SHP77 (cell line): ENCODE measurements at regions not wholly inside any gene's neighbourhood (a gene's known extent, or its start where the extent isn't known, plus 50 kb on each side); places are given as distances from the start of the nearest gene placed in this dataset.

Experiments
- DNase-seq, 2 experiments: peaks; one replicate each; lab custom pipeline; 2025; lab: John Stamatoyannopoulos, UW

DNA sequence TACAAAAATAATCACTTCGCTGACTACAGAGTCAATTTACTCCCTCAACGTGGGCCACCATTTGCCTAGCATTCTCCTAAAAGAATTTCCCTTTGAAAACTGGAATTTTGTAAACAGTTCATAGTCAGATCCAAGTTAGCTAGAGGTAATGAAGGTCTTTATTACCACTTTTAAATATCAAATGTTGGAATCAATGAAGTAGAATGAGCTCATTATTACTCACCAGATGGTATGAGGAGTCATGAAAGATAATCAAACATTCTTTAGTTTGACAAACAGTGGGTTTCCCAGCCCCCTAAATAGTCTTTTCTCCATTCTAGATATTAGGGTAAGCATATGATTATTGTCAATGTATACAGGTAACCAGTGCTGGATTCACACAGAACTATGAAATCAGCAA is 455.7 kb upstream of the THBS1 start:
- no peak for DNase-seq

DNA sequence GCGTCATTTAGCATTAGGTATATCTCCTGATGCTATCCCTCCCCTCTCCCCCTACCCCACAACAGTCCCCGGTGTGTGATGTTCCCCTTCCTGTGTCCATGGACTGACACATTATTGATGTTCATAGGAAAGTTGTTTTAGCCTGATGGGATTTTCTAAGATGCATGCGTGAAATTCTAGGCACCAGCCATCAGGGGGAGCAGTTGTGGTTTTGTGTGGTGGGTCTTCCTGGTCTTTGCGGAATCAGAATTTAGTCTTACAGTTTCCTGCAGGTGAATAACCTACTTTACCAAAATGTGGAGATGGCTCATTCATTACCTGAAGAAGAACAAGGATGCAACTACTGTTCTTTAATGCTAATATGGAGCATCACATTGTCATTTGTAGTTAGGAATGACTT is 455.0 kb upstream of the THBS1 start:
- peak; percentile 35 to 39 for DNase-seq

DNA sequence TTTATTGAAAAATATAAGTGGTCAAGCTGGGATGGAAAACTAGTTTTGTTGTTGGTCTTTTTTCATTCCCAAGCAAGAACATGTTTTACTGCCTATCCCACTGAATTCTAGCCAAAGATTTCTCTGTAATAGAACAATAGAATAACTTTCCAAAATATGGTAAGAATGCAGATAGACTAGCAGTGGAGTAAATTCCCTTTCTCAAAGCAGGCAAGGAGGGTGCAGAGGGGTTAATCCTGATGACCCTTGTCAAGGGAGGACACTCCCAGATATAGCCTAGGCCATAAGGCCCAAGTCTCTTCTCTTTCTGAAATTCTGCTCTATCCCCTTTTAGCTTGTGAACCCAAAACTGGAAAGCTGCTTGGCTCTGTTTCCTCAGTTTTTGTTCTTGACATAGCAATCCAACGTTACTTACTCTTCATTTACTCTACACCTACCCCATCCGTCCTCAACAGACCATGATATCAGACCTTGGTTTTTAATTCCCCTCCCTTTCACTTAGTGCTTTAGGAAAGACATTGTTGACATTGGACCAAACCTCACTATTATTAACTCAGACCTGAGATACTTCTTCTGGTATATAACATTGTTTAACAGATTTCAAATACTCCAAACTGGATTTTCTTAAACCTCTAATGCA is 453.6 kb upstream of the THBS1 start:
- DNase-seq = no peak

DNA sequence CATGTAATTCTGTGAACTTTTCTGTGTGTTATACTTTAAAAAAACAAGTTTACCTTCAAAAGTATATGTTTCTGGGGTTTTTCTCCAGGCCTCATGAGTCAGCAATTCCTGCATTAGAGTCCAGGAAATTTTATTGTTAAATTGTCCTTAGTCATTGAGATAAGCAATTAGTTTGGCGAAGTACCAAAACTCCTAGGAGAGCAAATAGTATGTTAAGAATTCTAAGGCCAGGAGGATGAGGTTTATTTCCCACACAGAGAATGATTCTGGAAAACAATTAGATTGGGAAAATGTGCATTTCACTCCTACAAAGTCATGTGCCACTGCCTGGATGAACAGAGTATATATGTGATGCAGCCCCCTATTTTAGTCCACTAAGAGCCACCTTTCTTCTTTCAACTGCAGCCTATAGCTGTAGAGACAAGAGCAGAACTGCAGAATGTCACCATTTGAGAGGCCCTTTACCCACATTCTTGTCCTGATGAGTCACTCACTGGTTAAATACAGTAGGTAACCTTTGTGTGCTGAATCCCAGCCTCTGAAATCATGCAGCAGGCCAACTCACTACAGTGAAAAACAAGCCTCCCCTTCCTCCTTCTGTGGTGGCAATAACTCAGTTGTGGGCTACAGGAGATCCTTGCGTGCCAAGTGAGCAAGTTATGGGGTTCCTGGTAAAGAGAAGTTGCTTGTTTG is 452.8 kb upstream of the THBS1 start:
- DNase-seq = peak; percentile 57 to 67

DNA sequence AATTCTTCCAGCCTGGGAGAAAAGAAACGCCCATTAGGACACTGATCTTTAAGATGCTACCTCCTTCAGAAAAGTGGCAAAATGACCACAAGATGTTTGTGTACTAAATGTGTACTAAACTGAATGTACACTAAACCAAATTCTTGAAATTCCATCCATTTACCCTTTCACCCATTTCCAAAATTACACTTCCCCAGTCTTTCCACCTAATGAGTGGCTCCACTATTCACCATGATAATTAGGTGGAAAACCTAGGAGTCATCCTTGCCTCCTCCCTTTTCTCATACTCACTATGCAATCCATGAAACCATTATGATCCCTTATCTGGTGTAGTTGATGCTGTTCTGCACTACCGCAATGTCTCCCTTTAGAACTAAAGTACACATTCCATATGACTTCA is 452.1 kb upstream of the THBS1 start:
- no peak for DNase-seq

- DNase-seq = no peak
These were observed 450.1 kb upstream of the THBS1 start for GRCh38 chr15:39130556-39131379.

GRCh38 chr15:39131609-39132008 is 449.3 kb upstream of the THBS1 start:
- no peak for DNase-seq

GRCh38 chr15:39132070-39132469 is 448.8 kb upstream of the THBS1 start:
- DNase-seq = no peak

- DNase-seq = no peak
These were observed 447.8 kb upstream of the THBS1 start for GRCh38 chr15:39132954-39133600.

GRCh38 chr15:39134282-39134681 is 446.6 kb upstream of the THBS1 start:
- DNase-seq = no peak

DNA sequence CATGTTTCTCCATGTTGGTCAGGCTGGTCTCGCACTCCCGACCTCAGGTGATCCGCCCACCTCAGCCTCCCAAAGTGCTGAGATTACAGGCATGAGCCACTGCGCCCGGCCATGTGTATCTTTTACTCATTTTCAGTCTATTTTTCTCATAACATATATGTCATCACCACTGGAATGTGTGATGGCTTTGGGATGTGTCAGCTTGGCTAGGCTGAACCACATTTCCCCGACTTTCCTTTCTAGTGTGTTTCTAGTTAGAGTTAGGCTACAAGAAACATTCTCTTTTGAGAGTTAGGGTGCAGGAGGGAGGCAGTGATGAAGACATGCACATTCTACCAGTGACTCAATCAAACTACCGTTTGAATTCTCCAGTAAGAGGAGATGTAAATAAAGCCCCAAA is 444.9 kb upstream of the THBS1 start:
- DNase-seq = no peak

DNA sequence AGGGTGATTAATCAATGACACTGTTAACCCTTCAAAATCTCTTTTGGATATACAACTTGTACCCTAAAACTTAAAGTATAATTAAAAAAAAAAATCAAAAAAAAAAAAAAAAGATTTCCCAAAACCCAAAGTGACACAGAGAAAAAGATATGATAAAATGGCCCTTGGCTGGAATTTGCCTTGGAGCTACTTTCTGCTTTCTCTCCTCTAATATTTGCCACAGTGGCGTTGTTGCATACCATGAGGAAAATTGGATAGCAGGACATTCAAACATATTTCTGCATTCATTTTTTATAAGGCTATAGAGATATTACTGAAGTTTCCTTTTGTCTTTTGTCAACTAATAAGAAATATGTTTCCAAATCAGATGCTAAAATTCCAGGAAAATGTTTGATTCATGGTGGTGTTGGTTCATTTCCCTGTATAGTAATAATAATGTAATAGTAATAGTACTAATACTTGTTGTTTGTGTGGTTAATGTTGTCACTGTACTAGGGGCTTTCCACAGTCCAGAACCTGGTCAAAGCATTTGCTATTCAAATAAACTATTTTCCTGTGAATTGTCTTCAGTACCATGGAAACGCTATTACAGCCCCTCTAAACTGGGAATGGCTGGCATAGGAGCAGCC is 441.3 kb upstream of the THBS1 start:
- no peak for DNase-seq

GRCh38 chr15:39140060-39140604 is 440.7 kb upstream of the THBS1 start:
- no peak for DNase-seq

- no peak for DNase-seq
These were observed 438.4 kb upstream of the THBS1 start for GRCh38 chr15:39142500-39142899.

DNA sequence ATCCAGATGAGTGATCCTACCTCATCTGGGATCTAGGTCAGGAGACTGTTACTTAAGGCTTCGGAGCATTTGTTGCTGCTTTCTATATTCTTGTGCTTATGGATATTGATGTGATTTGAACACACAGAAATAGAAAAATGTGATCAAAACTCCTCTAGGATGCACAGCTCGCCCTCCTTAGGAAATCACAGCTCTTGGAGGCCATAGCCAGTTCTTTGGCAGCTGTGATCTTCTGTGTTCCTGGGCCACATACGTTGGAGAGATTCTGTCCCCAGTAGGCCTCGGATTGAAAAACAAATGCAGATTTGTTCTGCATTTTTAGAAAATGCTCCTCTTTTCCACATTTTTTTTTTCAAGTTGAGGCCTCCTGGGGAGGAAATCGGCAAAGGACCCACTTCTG is 437.4 kb upstream of the THBS1 start:
- no peak for DNase-seq

DNA sequence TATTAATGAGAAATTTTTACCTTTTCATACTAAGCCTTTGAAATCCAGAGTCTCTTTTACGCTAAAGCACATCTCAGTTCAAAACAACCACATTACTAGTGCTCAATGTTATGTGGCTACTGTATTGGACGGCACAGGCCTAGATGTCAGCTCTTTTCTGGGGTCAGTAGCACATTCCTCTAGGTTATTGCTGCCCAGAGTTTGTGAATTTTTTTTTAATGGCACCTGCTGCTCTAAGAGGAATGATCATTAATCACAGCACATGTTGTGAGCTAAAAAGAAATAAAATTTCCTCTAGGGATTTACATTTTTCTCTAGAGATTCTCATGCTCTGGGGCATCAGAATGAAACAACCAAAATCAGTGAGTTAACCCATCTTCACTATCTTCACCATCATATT is 436.8 kb upstream of the THBS1 start:
- no peak for DNase-seq

GRCh38 chr15:39144613-39145499 is 436.0 kb upstream of the THBS1 start:
- no peak for DNase-seq

DNA sequence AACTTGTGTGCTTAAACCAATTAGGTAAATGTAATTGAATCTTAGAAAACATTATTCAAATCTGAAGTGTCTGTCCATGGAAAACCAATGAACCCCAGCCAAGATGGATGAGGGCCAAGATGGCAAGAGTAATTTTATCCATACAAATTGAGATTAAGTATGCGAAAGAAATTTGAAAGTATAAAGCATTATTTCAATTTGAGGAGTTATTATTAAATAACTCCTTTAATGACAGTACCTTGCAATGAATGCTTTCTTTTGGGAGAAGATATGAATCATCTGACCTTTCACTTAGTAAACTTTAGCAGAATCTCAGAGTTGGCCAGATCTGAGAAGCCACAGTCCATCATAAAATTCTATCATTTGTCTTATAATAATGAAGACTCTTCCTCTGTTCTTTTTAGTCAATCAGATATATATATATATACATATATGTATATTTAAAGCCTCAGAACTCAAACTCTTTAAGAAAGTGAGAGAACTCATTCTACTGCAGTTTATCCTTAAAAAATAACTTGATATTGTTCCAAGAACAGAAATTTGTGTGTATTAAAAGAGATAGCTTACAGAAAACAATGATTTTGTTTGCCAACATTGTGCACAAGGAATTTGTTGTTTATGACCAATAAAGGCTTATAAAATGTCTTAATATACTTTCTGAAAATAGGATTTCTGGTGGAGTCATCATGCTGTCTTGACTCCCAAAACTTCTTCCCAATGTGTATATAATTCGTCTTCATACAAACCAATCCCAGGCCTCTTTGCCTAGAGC is 434.8 kb upstream of the THBS1 start:
- no peak for DNase-seq

- no peak for DNase-seq
These were observed 431.2 kb upstream of the THBS1 start for GRCh38 chr15:39149636-39150150.

- no peak for DNase-seq
These were observed 429.3 kb upstream of the THBS1 start for GRCh38 chr15:39151545-39151944.
